HG02623 (cell line): ENCODE measurements at regions not wholly inside any gene's neighbourhood (a gene's known extent, or its start where the extent isn't known, plus 50 kb on each side); places are given as distances from the start of the nearest gene placed in this dataset.
"Not testable (repeated sequence)": the region's sequence is repeated elsewhere in the genome, so short reads cannot be mapped to it uniquely, and the experiment has no call there.

Source experiments
- ATAC-seq: cut with Tn5 transposase; IDR thresholded peaks from one replicate; pipeline ENCODE4 v1.9.1; 2021; ENCODE audit warnings: moderate library complexity; ENCODE audit not compliant: unreplicated experiment

- ATAC-seq, result no peak
Observed at GRCh38 chr20:47980336-47981177, 195.3 kb upstream of the SULF2 start.

GRCh38 chr20:47979361-47980095 lies 194.2 kb upstream of the SULF2 start:
- not testable (repeated sequence) for ATAC-seq

GRCh38 chr20:47978428-47979120 lies 193.3 kb upstream of the SULF2 start:
- not testable (repeated sequence) for ATAC-seq

DNA sequence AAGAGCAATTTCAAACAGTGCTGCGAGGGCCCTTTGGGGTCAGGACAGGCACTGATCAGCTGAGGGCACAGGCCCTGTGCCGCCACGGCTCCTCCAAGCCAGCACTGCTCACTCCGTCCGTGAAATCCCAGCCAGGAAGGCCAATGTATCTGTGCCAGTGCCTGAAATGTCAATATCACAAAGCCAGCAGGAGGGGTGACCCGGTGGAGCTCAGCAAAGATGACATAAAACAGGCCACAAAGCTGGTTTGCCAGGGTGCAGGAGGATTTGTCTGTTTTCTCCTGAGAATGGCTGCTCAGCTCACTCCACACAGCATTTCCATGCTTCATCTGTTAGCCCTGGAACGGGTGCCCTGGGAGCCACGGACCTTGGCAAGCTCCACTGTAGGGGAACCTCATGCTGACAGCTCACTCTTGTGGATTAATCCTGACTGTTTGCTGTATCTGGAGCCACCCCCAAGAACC lies 192.5 kb upstream of the SULF2 start:
- ATAC-seq, result not testable (repeated sequence)

DNA sequence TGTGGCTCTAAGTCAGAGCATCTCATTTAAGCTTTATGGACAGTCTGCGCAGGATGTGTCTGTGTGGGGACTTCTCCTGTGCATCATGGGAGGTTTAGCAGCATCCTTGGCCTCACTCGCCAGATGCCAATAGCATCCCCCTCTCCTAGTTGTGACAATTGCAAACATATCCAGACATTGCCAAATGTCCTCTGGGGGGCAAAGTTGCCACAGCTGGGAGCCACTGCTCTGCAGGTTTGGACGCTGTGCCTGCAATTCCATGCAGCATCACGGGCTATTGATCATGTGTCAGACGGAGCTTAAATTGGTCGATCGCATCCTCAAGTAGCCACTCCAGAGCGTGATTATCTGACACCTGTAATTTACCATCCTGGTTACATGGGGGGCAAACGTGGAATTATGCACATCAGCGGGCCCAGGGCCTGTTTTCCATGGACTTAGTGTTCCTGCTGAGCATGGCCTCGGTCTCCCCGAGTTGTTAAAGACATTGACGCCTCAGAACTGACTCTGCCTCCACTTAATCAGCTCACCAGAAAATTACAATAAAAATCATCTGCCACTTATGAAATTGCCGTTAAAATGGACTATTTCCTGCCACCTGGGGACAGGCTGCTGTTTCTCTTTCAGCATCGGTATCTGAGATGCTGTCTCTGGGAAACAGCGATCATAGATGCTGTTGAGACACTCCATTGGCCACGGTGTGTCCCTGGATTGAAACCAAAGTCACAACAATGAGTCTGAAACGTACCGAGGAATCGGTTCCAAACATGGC lies 191.9 kb upstream of the SULF2 start:
- not testable (repeated sequence) for ATAC-seq

DNA sequence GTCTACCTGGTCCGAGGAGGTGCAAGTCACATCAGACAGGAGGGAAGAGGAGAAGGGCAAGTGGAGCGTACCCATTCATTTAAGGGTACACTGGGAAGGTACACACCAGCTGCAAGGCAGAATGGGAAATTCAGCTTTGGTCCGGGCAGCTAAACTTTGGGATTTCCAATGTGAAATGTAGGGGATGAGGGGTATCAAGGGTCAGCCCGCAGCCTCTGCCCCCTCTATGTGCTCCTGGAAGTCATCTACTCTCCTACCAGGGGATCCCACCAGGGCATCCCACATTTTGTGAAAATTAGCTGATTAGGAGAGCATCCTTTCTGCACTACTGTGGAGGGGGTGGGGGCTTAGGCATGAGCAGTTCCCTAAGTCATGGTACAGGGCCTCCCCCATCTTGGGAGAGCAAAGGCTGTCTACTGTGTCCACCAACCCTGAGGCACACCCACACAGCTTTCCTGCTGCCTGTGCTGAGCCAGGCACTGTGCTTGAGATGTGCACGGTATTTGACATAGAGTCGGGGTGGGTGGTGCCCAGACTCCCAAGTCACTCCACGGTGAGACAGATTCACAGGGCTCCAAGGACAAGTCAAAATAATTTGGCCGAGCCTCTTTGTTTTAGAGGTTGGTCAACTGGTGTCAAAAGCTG lies 189.1 kb upstream of the SULF2 start:
- ATAC-seq, result no peak

GRCh38 chr20:47973519-47974233 lies 188.4 kb upstream of the SULF2 start:
- no peak for ATAC-seq

GRCh38 chr20:47972916-47973309 lies 187.6 kb upstream of the SULF2 start:
- ATAC-seq, result no peak

DNA sequence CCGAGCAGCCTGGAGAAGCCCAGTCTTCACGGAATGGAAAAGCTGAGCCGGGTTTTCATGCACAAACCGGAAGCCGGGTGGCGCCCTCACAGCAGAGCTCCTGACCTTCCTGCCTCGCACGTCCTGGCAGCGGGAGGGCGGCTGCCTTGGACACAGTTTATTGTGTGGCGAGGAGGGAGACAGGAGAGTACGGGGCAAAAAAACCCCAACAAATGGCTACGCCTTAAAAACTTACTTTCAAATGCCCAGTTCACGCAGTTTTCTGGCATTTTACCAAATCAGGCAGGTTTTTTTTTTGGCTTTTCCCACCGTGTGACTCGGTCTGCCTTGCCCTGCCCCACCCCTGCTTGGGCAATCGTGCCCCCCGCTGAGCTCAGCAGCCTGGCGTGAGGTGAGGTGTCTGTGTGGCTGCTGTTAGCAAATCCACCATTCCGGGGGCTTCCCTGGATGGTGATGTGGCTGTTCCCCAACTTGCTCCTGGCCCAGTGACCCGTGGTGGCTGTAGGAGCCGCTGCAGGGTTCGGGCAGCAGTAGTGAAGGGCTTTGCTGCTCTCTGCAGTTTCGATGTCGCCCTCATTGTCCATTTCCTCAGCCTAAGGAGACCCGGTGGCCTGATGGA lies 187.1 kb upstream of the SULF2 start:
- ATAC-seq, result not testable (repeated sequence)

GRCh38 chr20:47971058-47971791 lies 185.9 kb upstream of the SULF2 start:
- no peak for ATAC-seq

DNA sequence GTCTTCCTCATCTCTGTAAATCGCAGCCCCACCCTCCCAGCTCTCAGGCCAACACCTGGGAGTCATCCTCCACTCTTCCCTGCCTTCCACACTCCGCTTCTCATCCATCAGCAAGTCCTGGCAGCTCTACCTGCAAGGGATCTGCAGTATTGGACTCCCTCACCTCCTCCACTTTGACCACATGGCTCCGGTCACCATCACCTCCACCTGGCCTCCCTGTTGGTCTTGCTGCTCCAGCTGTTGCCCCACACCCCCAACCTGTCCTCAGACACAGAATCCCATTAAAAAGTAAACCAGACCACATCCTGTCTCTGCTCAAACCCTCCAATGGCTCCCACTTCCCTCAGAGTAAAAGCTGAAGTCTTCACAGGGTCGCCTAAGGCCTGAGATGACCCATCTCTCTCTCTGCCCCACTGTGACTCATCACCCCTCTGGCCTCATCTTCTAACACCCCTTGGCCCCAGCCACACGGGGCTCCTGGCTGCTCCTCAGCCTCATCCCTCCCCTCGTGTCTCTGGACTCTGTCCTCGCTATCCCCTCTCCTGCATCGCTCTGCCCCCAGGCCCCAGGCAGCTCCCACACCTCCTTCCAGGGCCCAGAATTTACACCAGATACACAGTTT lies 185.1 kb upstream of the SULF2 start:
- ATAC-seq, result no peak

DNA sequence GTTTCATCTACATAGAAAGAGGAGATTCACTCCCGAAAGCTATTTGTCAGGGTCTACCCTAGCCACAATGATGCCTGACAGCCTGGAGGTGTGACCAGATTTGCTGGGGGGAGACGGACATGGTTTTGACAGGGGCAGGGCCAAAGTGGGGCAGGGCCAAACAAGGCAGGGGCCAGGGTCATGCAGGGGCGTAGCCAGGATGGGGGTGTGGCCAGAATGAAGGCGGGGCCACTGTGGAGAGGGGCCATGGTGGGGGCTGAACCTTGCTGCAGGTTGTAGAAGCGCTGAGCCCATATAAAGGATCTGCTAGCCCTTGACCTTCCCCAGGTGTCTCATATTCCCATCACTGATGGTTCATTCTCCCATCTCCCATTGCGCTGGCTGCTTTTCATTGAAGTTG lies 184.1 kb upstream of the SULF2 start:
- ATAC-seq, result no peak

DNA sequence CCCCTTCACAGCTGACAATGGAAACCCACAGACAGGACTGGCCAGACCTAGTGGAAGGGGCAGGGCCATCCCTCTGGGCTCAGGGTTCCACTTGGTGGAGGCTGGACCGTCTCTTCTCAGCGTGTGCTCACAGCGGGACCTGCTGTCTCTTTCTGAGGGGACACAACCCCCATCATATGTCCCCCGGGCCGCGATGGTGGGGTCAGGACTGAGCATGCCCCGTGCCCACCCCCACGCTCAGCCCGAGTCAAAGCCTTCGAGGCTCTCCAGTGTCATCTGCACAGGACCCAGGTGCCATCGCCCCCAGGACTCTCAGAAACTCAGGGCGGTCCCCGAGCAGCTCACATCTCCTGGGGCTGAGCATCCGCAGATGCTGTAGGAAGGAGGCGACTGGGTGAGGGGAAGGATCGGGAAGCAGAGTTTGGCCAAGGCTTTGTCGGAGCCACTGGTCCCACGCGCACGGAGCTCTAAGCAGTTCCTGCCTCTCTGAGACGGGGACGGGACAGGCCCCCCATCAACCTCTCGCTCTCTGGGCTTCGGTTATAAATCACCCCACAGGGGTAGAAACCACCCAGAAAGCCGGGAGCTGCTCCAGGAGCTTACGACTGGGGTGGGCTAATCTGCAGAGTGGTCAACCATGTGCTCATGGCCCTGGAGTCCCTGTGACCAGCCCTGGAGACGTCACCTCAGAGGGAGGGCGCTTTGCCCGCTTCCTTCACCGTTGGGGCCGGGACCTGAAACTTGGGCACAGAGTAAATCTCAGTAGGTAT lies 183.4 kb upstream of the SULF2 start:
- ATAC-seq, result no peak

DNA sequence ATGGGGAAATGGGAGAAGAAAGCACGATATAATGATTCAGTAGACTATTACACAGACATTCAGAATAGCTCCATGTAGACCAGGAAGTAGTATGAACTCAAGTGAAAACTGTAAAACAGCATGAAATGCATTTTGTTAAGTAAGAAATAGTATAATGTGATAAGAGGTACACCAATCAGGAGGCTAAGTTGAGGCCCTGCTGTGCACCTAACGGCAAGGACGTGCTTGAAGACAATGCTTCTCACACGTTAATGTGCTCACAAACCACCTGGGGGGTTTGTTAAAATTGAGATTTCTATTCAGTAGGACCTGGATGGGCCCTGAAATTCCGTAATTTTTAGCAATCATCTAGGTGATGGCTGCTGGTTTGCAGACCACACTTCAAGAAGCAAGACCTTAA lies 178.9 kb upstream of the SULF2 start:
- ATAC-seq, result no peak

- no peak for ATAC-seq
Observed at GRCh38 chr20:47963022-47963421, 177.7 kb upstream of the SULF2 start.

DNA sequence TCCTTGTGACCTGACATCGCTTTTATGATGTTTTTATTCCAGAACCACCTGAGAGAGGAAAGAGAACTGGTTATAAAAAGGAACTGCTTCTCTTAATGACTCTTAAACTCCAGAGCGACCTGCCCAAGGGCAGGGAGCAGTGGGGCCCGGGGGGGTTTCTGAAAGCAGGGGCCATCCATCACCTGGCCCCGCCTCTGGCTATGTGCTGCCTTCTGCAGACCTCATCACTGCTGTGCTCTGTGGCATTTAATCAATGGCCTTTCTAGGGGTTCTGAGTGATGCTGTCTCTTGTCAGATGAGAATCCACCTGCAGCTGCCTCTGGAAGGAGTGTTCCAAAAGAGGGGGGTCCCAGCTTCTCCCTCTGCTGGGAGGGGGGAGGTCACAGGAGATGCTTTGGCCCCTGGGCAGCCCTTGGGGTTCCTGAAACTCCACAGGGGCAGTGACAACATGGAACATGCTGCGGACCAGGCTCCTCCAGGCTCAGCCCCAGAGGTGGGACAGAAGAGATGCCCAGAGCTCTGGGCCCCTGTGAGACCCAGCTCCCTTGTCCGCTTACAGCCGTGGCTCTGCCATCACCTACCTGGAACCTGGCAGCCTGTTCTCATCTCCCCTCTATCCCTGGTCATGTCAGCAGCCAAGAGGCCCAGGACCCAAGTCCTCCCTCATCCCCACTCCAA lies 177.1 kb upstream of the SULF2 start:
- no peak for ATAC-seq
